GM12872 (cell line): ENCODE measurements at regions not wholly inside any gene's neighbourhood (a gene's known extent, or its start where the extent isn't known, plus 50 kb on each side); places are given as distances from the start of the nearest gene placed in this dataset.

Experiments used
- CTCF ChIP-seq: IDR thresholded peaks from 3 replicates; pipeline ENCODE4 v1.5.1; 2011; ENCODE audit warnings: low read depth, mild to moderate bottlenecking, low read length, moderate library complexity; ENCODE audit not compliant: insufficient read depth

- TF ChIP-seq CTCF, result no peak
These were observed 58.2 kb upstream of the GPRIN3 start for GRCh38 chr4:89365776-89366175.

GRCh38 chr4:89365375-89365774 is 57.8 kb upstream of the GPRIN3 start:
- no peak for TF ChIP-seq CTCF

- no peak for TF ChIP-seq CTCF
These were observed 56.9 kb upstream of the GPRIN3 start for GRCh38 chr4:89364541-89364940.

- no peak for TF ChIP-seq CTCF
These were observed 56.2 kb upstream of the GPRIN3 start for GRCh38 chr4:89363786-89364185.

GRCh38 chr4:89358935-89359638 is 51.5 kb upstream of the GPRIN3 start:
- no peak for TF ChIP-seq CTCF

GRCh38 chr4:89357787-89358186 is 50.2 kb upstream of the GPRIN3 start:
- no peak for TF ChIP-seq CTCF
